ENCODE measurements at regions not wholly inside any gene's neighbourhood (a gene's known extent, or its start where the extent isn't known, plus 50 kb on each side); places are given as distances from the start of the nearest gene placed in this dataset.

DNA sequence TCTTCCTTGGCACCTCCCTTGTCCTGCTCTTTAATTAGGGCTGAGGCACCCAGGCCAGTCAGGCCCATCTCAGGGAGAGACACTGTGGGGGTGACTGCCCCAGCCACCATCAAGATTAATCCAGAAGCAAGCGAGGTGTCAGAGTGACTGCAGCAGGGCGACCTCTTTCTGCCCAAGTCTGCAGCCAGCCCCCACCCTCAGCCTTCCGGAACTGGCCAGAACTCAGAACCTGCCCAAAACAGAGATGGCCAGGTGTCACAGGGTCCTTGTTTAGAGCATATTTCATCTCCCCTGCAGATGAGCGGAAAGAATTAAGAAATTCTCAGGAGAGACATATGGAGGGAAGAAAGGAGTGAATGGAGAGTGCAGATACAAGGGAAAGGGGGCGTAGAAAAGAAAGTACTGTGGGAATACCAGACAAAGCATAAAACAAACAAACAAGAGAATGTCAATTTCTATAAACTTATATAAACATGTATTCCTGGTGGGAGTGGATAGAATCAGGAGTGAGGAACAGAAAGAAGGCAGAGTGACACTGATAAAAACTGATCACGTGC lies 188.8 kb upstream of the NRP1 start:
- H3K27me3 ChIP-seq (ENCODE audit: insufficient read depth, poor library complexity, severe bottlenecking), result no peaks in the 10 kb centered on the region
- no peak overlapping the region for H3K27ac ChIP-seq (replicated peaks)
- no peak overlapping the region for H3K4me3 ChIP-seq (replicated peaks; ENCODE audit: insufficient read depth, low read length)
- TF ChIP-seq SPI1 (IDR thresholded peaks at IDR 0.05; ENCODE audit: borderline replicate concordance, low read depth) (no peak), GABPA (IDR thresholded peaks at IDR 0.05; ENCODE audit: low read depth) (no peak), POLR2AphosphoS5 (IDR thresholded peaks at IDR 0.05; ENCODE audit: low read depth) (no peak)
- TF ChIP-seq, protein P1, sequence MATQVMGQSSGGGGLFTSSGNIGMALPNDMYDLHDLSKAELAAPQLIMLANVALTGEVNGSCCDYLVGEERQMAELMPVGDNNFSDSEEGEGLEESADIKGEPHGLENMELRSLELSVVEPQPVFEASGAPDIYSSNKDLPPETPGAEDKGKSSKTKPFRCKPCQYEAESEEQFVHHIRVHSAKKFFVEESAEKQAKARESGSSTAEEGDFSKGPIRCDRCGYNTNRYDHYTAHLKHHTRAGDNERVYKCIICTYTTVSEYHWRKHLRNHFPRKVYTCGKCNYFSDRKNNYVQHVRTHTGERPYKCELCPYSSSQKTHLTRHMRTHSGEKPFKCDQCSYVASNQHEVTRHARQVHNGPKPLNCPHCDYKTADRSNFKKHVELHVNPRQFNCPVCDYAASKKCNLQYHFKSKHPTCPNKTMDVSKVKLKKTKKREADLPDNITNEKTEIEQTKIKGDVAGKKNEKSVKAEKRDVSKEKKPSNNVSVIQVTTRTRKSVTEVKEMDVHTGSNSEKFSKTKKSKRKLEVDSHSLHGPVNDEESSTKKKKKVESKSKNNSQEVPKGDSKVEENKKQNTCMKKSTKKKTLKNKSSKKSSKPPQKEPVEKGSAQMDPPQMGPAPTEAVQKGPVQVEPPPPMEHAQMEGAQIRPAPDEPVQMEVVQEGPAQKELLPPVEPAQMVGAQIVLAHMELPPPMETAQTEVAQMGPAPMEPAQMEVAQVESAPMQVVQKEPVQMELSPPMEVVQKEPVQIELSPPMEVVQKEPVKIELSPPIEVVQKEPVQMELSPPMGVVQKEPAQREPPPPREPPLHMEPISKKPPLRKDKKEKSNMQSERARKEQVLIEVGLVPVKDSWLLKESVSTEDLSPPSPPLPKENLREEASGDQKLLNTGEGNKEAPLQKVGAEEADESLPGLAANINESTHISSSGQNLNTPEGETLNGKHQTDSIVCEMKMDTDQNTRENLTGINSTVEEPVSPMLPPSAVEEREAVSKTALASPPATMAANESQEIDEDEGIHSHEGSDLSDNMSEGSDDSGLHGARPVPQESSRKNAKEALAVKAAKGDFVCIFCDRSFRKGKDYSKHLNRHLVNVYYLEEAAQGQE (IDR thresholded peaks at IDR 0.05; ENCODE audit: insufficient replicate concordance, low read depth), result no peak
- DNase-seq (ENCODE audit: low read depth in 1 of 2, low spot score in 1 of 2), result no peak

DNA sequence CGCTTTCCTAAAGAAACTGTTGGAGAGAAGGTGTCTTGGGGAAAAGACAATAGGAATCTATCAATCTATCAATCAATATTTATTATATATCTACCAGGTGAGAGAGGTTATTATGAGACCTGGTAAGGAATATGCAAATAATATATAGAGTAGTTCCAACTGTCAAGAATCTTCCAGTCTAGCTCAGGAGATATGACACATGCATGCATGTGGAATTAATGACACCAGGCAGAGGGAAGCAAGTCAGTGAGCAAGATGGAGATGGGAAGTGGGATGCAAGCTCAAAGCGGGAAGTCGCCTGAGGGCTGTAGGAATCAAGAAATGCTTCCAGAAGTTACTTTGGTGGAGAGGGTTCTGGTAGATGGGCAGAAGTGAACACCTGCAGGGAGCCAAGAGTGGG lies 187.4 kb upstream of the NRP1 start:
- Histone ChIP-seq H3K27ac (replicated peaks) (no peak overlapping the region), H3K4me3 (replicated peaks; ENCODE audit: insufficient read depth, low read length) (no peak overlapping the region), H3K27me3 (ENCODE audit: insufficient read depth, poor library complexity, severe bottlenecking) (no peaks in the 10 kb centered on the region)
- DNase-seq (ENCODE audit: low read depth in 1 of 2, low spot score in 1 of 2), result no peak
- TF ChIP-seq, protein P1 (IDR thresholded peaks at IDR 0.05; ENCODE audit: insufficient replicate concordance, low read depth), result no peak
- TF ChIP-seq, protein P2, sequence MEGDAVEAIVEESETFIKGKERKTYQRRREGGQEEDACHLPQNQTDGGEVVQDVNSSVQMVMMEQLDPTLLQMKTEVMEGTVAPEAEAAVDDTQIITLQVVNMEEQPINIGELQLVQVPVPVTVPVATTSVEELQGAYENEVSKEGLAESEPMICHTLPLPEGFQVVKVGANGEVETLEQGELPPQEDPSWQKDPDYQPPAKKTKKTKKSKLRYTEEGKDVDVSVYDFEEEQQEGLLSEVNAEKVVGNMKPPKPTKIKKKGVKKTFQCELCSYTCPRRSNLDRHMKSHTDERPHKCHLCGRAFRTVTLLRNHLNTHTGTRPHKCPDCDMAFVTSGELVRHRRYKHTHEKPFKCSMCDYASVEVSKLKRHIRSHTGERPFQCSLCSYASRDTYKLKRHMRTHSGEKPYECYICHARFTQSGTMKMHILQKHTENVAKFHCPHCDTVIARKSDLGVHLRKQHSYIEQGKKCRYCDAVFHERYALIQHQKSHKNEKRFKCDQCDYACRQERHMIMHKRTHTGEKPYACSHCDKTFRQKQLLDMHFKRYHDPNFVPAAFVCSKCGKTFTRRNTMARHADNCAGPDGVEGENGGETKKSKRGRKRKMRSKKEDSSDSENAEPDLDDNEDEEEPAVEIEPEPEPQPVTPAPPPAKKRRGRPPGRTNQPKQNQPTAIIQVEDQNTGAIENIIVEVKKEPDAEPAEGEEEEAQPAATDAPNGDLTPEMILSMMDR (IDR thresholded peaks at IDR 0.05; ENCODE audit: insufficient read depth, low read length), result no peak

DNA sequence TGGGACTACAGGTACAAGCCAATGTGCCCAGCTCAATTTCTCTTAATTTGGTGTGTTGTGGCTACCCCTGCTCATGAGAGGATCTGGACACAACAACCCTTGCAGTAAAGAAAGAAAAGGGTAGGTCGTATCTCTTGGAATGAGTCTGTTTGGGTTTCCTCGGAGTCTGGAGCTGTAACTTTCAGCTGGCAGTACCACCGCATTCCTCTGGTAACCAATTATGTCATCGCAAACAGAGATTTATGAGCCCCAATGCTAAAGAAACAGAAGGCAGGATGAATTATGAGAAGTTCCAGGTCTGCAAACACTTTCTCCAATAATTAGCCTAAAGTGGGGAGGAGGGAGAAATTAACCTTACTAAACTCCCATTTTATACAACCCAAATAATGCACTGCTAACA lies 186.6 kb upstream of the NRP1 start:
- no peak overlapping the region for H3K27ac ChIP-seq (replicated peaks)
- DNase-seq (ENCODE audit: low read depth in 1 of 2, low spot score in 1 of 2), result no peak
- H3K4me3 ChIP-seq (replicated peaks; ENCODE audit: insufficient read depth, low read length), result no peak overlapping the region
- H3K27me3 ChIP-seq (ENCODE audit: insufficient read depth, poor library complexity, severe bottlenecking), result no peaks in the 10 kb centered on the region
- no peak for TF ChIP-seq POLR2AphosphoS5 (IDR thresholded peaks at IDR 0.05; ENCODE audit: low read depth)
- TF ChIP-seq, protein P2 (IDR thresholded peaks at IDR 0.05; ENCODE audit: insufficient read depth, low read length), result no peak
- TF ChIP-seq SPI1 (IDR thresholded peaks at IDR 0.05; ENCODE audit: borderline replicate concordance, low read depth), result no peak
- TF ChIP-seq, protein P1 (IDR thresholded peaks at IDR 0.05; ENCODE audit: insufficient replicate concordance, low read depth), result no peak
- no peak for TF ChIP-seq GABPA (IDR thresholded peaks at IDR 0.05; ENCODE audit: low read depth)

Data from HL-60 (cell line).